Loucy (cell line): ENCODE measurements at regions not wholly inside any gene's neighbourhood (a gene's known extent, or its start where the extent isn't known, plus 50 kb on each side); places are given as distances from the start of the nearest gene placed in this dataset.

Source experiments
- H2AFZ ChIP-seq: fragments of 200-600 bp; sonication (generic); 2 replicates; pipeline ENCODE4 v1.6.0; 2016; ENCODE audit warnings: antibody characterized with exemption, mild to moderate bottlenecking, low read length, moderate library complexity
- H3F3A ChIP-seq: fragments of 200-600 bp; 2 replicates; pipeline ENCODE4 v1.6.0; 2016; ENCODE audit warnings: antibody characterized with exemption, low read depth, mild to moderate bottlenecking
- H3K27me3 ChIP-seq: fragments of 200-600 bp; sonication (generic); 2 replicates; pipeline ENCODE4 v1.6.1; 2014; ENCODE audit warnings: low read length, mild to moderate bottlenecking; ENCODE audit not compliant: insufficient read depth, poor library complexity, severe bottlenecking
- H3K36me3 ChIP-seq: fragments of 200-600 bp; sonication (generic); 2 replicates; pipeline ENCODE4 v1.6.1; 2016; ENCODE audit warnings: low read length; ENCODE audit not compliant: insufficient read depth
- H3K4me1 ChIP-seq: fragments of 200-600 bp; sonication (generic); 2 replicates; pipeline ENCODE4 v1.5.1; 2014; ENCODE audit warnings: low read length, mild to moderate bottlenecking; ENCODE audit not compliant: insufficient read depth, poor library complexity, severe bottlenecking
- H3K4me2 ChIP-seq: fragments of 200-600 bp; sonication (generic); 2 replicates; pipeline ENCODE4 v1.6.0; 2014; ENCODE audit warnings: antibody characterized with exemption, low read length, low read depth, mild to moderate bottlenecking; ENCODE audit not compliant: poor library complexity, severe bottlenecking
- H3K4me3 ChIP-seq: fragments of 200-600 bp; sonication (generic); 2 replicates; pipeline ENCODE4 v1.5.1; 2014; ENCODE audit warnings: low read length, mild to moderate bottlenecking, mixed read lengths; ENCODE audit not compliant: poor library complexity, severe bottlenecking
- H3K79me2 ChIP-seq: fragments of 200-600 bp; sonication (generic); 2 replicates; pipeline ENCODE4 v1.6.1; 2014; ENCODE audit warnings: low read length; ENCODE audit not compliant: insufficient read depth
- H3K9ac ChIP-seq: fragments of 200-600 bp; sonication (generic); 2 replicates; pipeline ENCODE4 v1.6.0; 2014; ENCODE audit warnings: mild to moderate bottlenecking, low read depth, low read length, moderate library complexity; ENCODE audit not compliant: poor library complexity, severe bottlenecking
- H3K9me2 ChIP-seq: fragments of 200-600 bp; sonication (generic); replicated peaks from 2 replicates; pipeline ENCODE4 v1.6.1; 2016; ENCODE audit warnings: low read depth, low read length, mixed read lengths
- H3K9me3 ChIP-seq: fragments of 200-600 bp; sonication (generic); 2 replicates; pipeline ENCODE4 v1.6.1; 2014; ENCODE audit warnings: mild to moderate bottlenecking, antibody characterized with exemption, low read length, low read depth; ENCODE audit not compliant: insufficient read depth
- H4K20me1 ChIP-seq: fragments of 200-600 bp; sonication (generic); 2 replicates; pipeline ENCODE4 v1.6.0; 2014; ENCODE audit warnings: antibody characterized with exemption, low read length, mild to moderate bottlenecking; ENCODE audit not compliant: insufficient read depth, poor library complexity, severe bottlenecking
- EZH2phosphoT487 ChIP-seq: fragments of 200-600 bp; IDR thresholded peaks from 2 replicates; pipeline ENCODE4 v1.6.1; 2018; ENCODE audit warnings: antibody characterized with exemption, mild to moderate bottlenecking, moderate library complexity, borderline replicate concordance
- TF ChIP-seq, protein P1 (sequence below): fragments of 200-600 bp; sonication (generic); conservative IDR thresholded peaks from 2 replicates; pipeline ENCODE4 v1.5.1; 2014; ENCODE audit warnings: mild to moderate bottlenecking, antibody characterized with exemption, low read length

GRCh38 chr5:107199756-107200155 lies 471.0 kb downstream of the EFNA5 start:
- Histone ChIP-seq H3K4me2 (no peak overlapping the region), H3K27me3 (no peaks in the 10 kb centered on the region), H3K36me3 (no peaks in the 10 kb centered on the region), H3K4me1 (peaks cover 19% of the 10 kb centered on the region), H3K9ac (no peak overlapping the region), H3K9me2 (no peaks in the 10 kb centered on the region), H3K79me2 (no peaks in the 10 kb centered on the region), H3K9me3 (no peaks in the 10 kb centered on the region), H4K20me1 (no peaks in the 10 kb centered on the region), H2AFZ (no peak overlapping the region), H3F3A (peaks cover 11% of the 10 kb centered on the region), H3K4me3 (no peak overlapping the region)
- TF ChIP-seq, protein P1, sequence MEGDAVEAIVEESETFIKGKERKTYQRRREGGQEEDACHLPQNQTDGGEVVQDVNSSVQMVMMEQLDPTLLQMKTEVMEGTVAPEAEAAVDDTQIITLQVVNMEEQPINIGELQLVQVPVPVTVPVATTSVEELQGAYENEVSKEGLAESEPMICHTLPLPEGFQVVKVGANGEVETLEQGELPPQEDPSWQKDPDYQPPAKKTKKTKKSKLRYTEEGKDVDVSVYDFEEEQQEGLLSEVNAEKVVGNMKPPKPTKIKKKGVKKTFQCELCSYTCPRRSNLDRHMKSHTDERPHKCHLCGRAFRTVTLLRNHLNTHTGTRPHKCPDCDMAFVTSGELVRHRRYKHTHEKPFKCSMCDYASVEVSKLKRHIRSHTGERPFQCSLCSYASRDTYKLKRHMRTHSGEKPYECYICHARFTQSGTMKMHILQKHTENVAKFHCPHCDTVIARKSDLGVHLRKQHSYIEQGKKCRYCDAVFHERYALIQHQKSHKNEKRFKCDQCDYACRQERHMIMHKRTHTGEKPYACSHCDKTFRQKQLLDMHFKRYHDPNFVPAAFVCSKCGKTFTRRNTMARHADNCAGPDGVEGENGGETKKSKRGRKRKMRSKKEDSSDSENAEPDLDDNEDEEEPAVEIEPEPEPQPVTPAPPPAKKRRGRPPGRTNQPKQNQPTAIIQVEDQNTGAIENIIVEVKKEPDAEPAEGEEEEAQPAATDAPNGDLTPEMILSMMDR = no peak
- no peak for TF ChIP-seq EZH2phosphoT487

- H3K79me2 ChIP-seq = no peaks in the 10 kb centered on the region
- H3K4me2 ChIP-seq = peak overlapping the region; percentile 85
- H3K4me3 ChIP-seq = peak overlapping the region; percentile 67
- H3F3A ChIP-seq = peaks cover 11% of the 10 kb centered on the region
- H3K4me1 ChIP-seq = peaks cover 26% of the 10 kb centered on the region
- H2AFZ ChIP-seq = no peak overlapping the region
- no peaks in the 10 kb centered on the region for H3K9me3 ChIP-seq
- H3K9me2 ChIP-seq = no peaks in the 10 kb centered on the region
- TF ChIP-seq, protein P1 = no peak
- TF ChIP-seq EZH2phosphoT487 = no peak; the same call in 1 of the 2 replicates
- H4K20me1 ChIP-seq = no peaks in the 10 kb centered on the region
- H3K27me3 ChIP-seq = no peaks in the 10 kb centered on the region
- no peaks in the 10 kb centered on the region for H3K36me3 ChIP-seq
- no peak overlapping the region for H3K9ac ChIP-seq
Observed at GRCh38 chr5:107196500-107197059, 474.2 kb downstream of the EFNA5 start.

GRCh38 chr5:107195890-107196395 lies 474.8 kb downstream of the EFNA5 start:
- H3K36me3 ChIP-seq = no peaks in the 10 kb centered on the region
- H3K9ac ChIP-seq = no peak overlapping the region
- peaks cover 11% of the 10 kb centered on the region for H3F3A ChIP-seq
- TF ChIP-seq, protein P1 = no peak
- TF ChIP-seq EZH2phosphoT487 = no peak
- peaks cover 26% of the 10 kb centered on the region for H3K4me1 ChIP-seq
- H2AFZ ChIP-seq = 0 out of 2 replicates have a peak overlapping the region, but pooled peaks have one; percentile 36
- H4K20me1 ChIP-seq = no peaks in the 10 kb centered on the region
- no peaks in the 10 kb centered on the region for H3K79me2 ChIP-seq
- H3K27me3 ChIP-seq = no peaks in the 10 kb centered on the region
- no peaks in the 10 kb centered on the region for H3K9me2 ChIP-seq
- no peaks in the 10 kb centered on the region for H3K9me3 ChIP-seq
- peak overlapping the region; percentile 85 for H3K4me2 ChIP-seq
- peak overlapping the region; percentile 67 for H3K4me3 ChIP-seq
